HCT116 (cell line): ENCODE measurements at regions not wholly inside any gene's neighbourhood (a gene's known extent, or its start where the extent isn't known, plus 50 kb on each side); places are given as distances from the start of the nearest gene placed in this dataset.

Source experiments
- ATAC-seq: fragments of 200-7000 bp; cut with Tn5 transposase; 2 replicates; pipeline ENCODE4 v1.9.1; 2020; ENCODE audit warnings: mild to moderate bottlenecking, moderate library complexity
- BruUV-seq: library from RNA; stranded (reverse); fragments of 400-500 nt; replicated peaks from 2 replicates; lab custom pipeline; 2021; lab: Mats Ljungman, UMichigan
- CTCF ChIA-PET: fragments of 300-600 bp; sonication (Branson Sonifier 250); formaldehyde crosslinking; loops from one replicate; lab custom pipeline; 2021; ENCODE audit warnings: antibody characterized with exemption; lab: Charles Lee
- POLR2A ChIA-PET: fragments of 300-600, 350-600 bp; sonication (Branson Sonifier 250); formaldehyde crosslinking; loops from one replicate; lab custom pipeline; 2021; ENCODE audit warnings: antibody characterized with exemption; lab: Charles Lee
- RAD21 ChIA-PET, 2 experiments: fragments of 300-600 bp; sonication (Branson Sonifier 250); formaldehyde crosslinking; loops; one replicate each; lab custom pipeline; 2023; ENCODE audit warnings: low total read pairs in 2 of 2; ENCODE audit not compliant: uncharacterized antibody in 2 of 2, unreplicated experiment in 2 of 2, low non-redundant PET in 1 of 2; lab: Charles Lee
- DNase-seq: peaks from one replicate; pipeline ENCODE4 v3.0.0-alpha.2; 2010; ENCODE audit warnings: low read depth, low spot score
- H2AFZ ChIP-seq: fragments of 200-600 bp; shearing (Covaris generic), sonication (generic); 2 replicates; pipeline ENCODE4 v1.6.1; 2017; ENCODE audit warnings: low read depth, mixed run types, mixed read lengths, antibody characterized with exemption, low read length; ENCODE audit not compliant: poor library complexity, severe bottlenecking
- H3K27ac ChIP-seq: 2 replicates; pipeline ENCODE4 v1.5.1; 2012; ENCODE audit warnings: low read depth, low read length
- H3K27me3 ChIP-seq: fragments of 200-600 bp; sonication (generic); 2 replicates; pipeline ENCODE4 v1.6.1; 2016; ENCODE audit warnings: mixed run types, low read length, mixed read lengths; ENCODE audit not compliant: insufficient read depth
- H3K36me3 ChIP-seq, 2 experiments: fragments of 200-500 bp in 1 of 2; fragments of 200-600 bp in 1 of 2; sonication (Bioruptor generic) in 1 of 2; sonication (generic) in 1 of 2; 2 replicates each; pipeline versions ENCODE4 v1.5.1 to v1.6.1; 2014 to 2016; ENCODE audit warnings: low read length in 2 of 2, inconsistent platforms in 1 of 2, mixed read lengths in 1 of 2, mixed run types in 1 of 2; ENCODE audit not compliant: insufficient read depth in 2 of 2, control insufficient read depth in 1 of 2
- H3K4me1 ChIP-seq, 2 experiments: fragments of 200-600 bp in 1 of 2; sonication (generic) in 1 of 2; 2 replicates each; pipeline versions ENCODE4 v1.5.1 to v1.6.1; 2012 to 2017; ENCODE audit warnings: low read length in 2 of 2, inconsistent platforms in 1 of 2, mild to moderate bottlenecking in 1 of 2, mixed read lengths in 1 of 2, mixed run types in 1 of 2, moderate library complexity in 1 of 2; ENCODE audit not compliant: insufficient read depth in 2 of 2, control insufficient read depth in 1 of 2
- H3K4me2 ChIP-seq: fragments of 200-600 bp; sonication (generic); 2 replicates; pipeline ENCODE4 v1.6.1; 2017; ENCODE audit warnings: mixed run types, low read length, mixed read lengths
- H3K4me3 ChIP-seq, 2 experiments: fragments of 200-600 bp in 1 of 2; sonication (generic) in 1 of 2; replicated peaks in 1 of 2; 2 replicates each; pipeline ENCODE4 v1.5.1; 2011 to 2016; ENCODE audit warnings: low read length in 2 of 2, control low read depth in 1 of 2, low read depth in 1 of 2, mild to moderate bottlenecking in 1 of 2, mixed read lengths in 1 of 2, mixed run types in 1 of 2
- H3K79me2 ChIP-seq: fragments of 200-600 bp; sonication (generic); 2 replicates; pipeline ENCODE4 v1.6.1; 2017; ENCODE audit warnings: mild to moderate bottlenecking, mixed run types, low read length, moderate library complexity, mixed read lengths; ENCODE audit not compliant: insufficient read depth
- H3K9ac ChIP-seq: fragments of 200-600 bp; sonication (generic); 2 replicates; pipeline ENCODE4 v1.6.1; 2016; ENCODE audit warnings: low read length, mixed read lengths
- H3K9me2 ChIP-seq: fragments of 200-600 bp; sonication (generic), shearing (Covaris generic); 2 replicates; pipeline ENCODE4 v1.6.1; 2017; ENCODE audit warnings: mixed run types, mild to moderate bottlenecking, moderate library complexity; ENCODE audit not compliant: insufficient read depth
- H3K9me3 ChIP-seq, 2 experiments: fragments of 200-500 bp in 1 of 2; fragments of 200-600 bp in 1 of 2; sonication (Bioruptor generic) in 1 of 2; sonication (generic) in 1 of 2; 2 replicates each; pipeline ENCODE4 v1.6.1; 2014 to 2017; ENCODE audit warnings: low read length in 2 of 2, mixed read lengths in 2 of 2, inconsistent platforms in 1 of 2, low read depth in 1 of 2, mild to moderate bottlenecking in 1 of 2, mixed run types in 1 of 2, moderate library complexity in 1 of 2; ENCODE audit not compliant: control insufficient read depth in 1 of 2, insufficient read depth in 1 of 2
- H4K20me1 ChIP-seq: fragments of 200-600 bp; sonication (generic), shearing (Covaris generic); 2 replicates; pipeline ENCODE4 v1.6.1; 2017; ENCODE audit warnings: mixed run types, mild to moderate bottlenecking, moderate library complexity; ENCODE audit not compliant: insufficient read depth
- ATF3 ChIP-seq: IDR thresholded peaks from 2 replicates; pipeline ENCODE4 v1.6.1; 2012
- CBX3 ChIP-seq: IDR thresholded peaks from 2 replicates; pipeline ENCODE4 v1.6.1; 2012; ENCODE audit warnings: low read depth
- CEBPB ChIP-seq: IDR thresholded peaks from 2 replicates; pipeline ENCODE4 v1.6.1; 2012; ENCODE audit warnings: low read depth
- CTCF ChIP-seq, 3 experiments: fragments of 200-600 bp in 1 of 3; sonication (generic) in 1 of 3; IDR thresholded peaks in 2 of 3; conservative IDR thresholded peaks in 1 of 3; 2 replicates each; pipeline ENCODE4 v1.5.1; 2012 to 2017; ENCODE audit warnings: low read depth in 2 of 3, low read length in 2 of 3, antibody characterized with exemption in 1 of 3, borderline replicate concordance in 1 of 3, control low read depth in 1 of 3, mild to moderate bottlenecking in 1 of 3, mixed read lengths in 1 of 3, mixed run types in 1 of 3, moderate library complexity in 1 of 3; ENCODE audit not compliant: insufficient read depth in 1 of 3
- EGR1 ChIP-seq: IDR thresholded peaks from 2 replicates; pipeline ENCODE4 v1.6.1; 2012; ENCODE audit warnings: low read depth
- ELF1 ChIP-seq: IDR thresholded peaks from 2 replicates; pipeline ENCODE4 v1.6.1; 2012; ENCODE audit warnings: low read depth, borderline replicate concordance
- EZH2 ChIP-seq: fragments of 200-600 bp; sonication (generic); IDR thresholded peaks from 2 replicates; pipeline ENCODE4 v1.6.1; 2017; ENCODE audit warnings: antibody characterized with exemption, mixed run types
- EZH2phosphoT487 ChIP-seq: fragments of 200-600 bp; IDR thresholded peaks from 2 replicates; pipeline ENCODE4 v1.6.1; 2018; ENCODE audit warnings: antibody characterized with exemption, borderline replicate concordance
- JUND ChIP-seq: IDR thresholded peaks from 2 replicates; pipeline ENCODE4 v1.6.1; 2012
- MAX ChIP-seq: IDR thresholded peaks from 2 replicates; pipeline ENCODE4 v1.6.1; 2012
- POLR2A ChIP-seq: IDR thresholded peaks from 2 replicates; pipeline ENCODE4 v1.7.0; 2011; ENCODE audit warnings: borderline replicate concordance; ENCODE audit not compliant: insufficient read depth, insufficient read length; ENCODE audit errors: extremely low read depth
- POLR2AphosphoS5 ChIP-seq: IDR thresholded peaks from 2 replicates; pipeline ENCODE4 v1.6.1; 2011; ENCODE audit warnings: mild to moderate bottlenecking, low read depth, low read length, moderate library complexity
- RAD21 ChIP-seq: IDR thresholded peaks from 2 replicates; pipeline ENCODE4 v1.6.1; 2012; ENCODE audit warnings: low read depth, mild to moderate bottlenecking
- REST ChIP-seq: IDR thresholded peaks from 2 replicates; pipeline ENCODE4 v1.6.1; 2012; ENCODE audit warnings: low read depth
- SIN3A ChIP-seq: IDR thresholded peaks from 2 replicates; pipeline ENCODE4 v1.6.1; 2012; ENCODE audit warnings: low read depth
- SRF ChIP-seq: IDR thresholded peaks from 2 replicates; pipeline ENCODE4 v1.6.1; 2012; ENCODE audit warnings: low read depth
- TCF7L2 ChIP-seq: IDR thresholded peaks from 2 replicates; pipeline ENCODE4 v1.7.0; 2011; ENCODE audit warnings: borderline replicate concordance, inconsistent platforms; ENCODE audit not compliant: insufficient read depth, insufficient read length; ENCODE audit errors: extremely low read depth
- YY1 ChIP-seq: IDR thresholded peaks from 2 replicates; pipeline ENCODE4 v1.6.1; 2011; ENCODE audit warnings: low read length, low read depth, moderate library complexity, mild to moderate bottlenecking; ENCODE audit not compliant: insufficient replicate concordance; ENCODE audit errors: extremely low read depth
- ZNF274 ChIP-seq: fragments of 200-500 bp; sonication (Bioruptor generic); IDR thresholded peaks from 2 replicates; pipeline ENCODE4 v1.6.1; 2014; ENCODE audit warnings: mild to moderate bottlenecking, low read depth, low read length, inconsistent platforms
- intact Hi-C: fragments of 100-400 bp; cut with micrococcal nuclease; formaldehyde crosslinking; loops from 2 replicates; pipeline ENCODE4 v1.10.0; 2022

GRCh38 chr1:199129247-199129646, 490.4 kb downstream of the PTPRC start:
- no peaks in the 10 kb centered on the region for H3K36me3 ChIP-seq
- no peaks in the 10 kb centered on the region for H3K4me1 ChIP-seq
- ChIA-PET POLR2A (no interaction called here), RAD21 (no interaction called here), CTCF (no interaction called here)
- no peaks in the 10 kb centered on the region for H4K20me1 ChIP-seq
- no peak overlapping the region for H3K27ac ChIP-seq
- intact Hi-C loops, result no loop called here
- H3K9me3 ChIP-seq, result no peaks in the 10 kb centered on the region
- no peak overlapping the region for H2AFZ ChIP-seq
- H3K4me2 ChIP-seq, result no peak overlapping the region
- no peak for ATAC-seq
- no peak for DNase-seq
- H3K27me3 ChIP-seq, result no peaks in the 10 kb centered on the region
- no peak overlapping the region for H3K4me3 ChIP-seq
- TF ChIP-seq SRF, result no peak
- TF ChIP-seq EZH2phosphoT487, result no peak
- TF ChIP-seq TCF7L2, result no peak
- TF ChIP-seq RAD21, result no peak
- TF ChIP-seq POLR2AphosphoS5, result no peak
- no peak for TF ChIP-seq ATF3
- no peak for TF ChIP-seq JUND
- no peak for TF ChIP-seq CTCF (IDR thresholded peaks at IDR 0.05 in 2 of 3, conservative IDR thresholded peaks at IDR 0.05 in 1 of 3; ENCODE audit: borderline replicate concordance in 1 of 3, insufficient read depth in 1 of 3, low read depth in 2 of 3, low read length in 2 of 3)
- no peak for TF ChIP-seq CBX3
- no peak for TF ChIP-seq YY1
- no peak for TF ChIP-seq REST
- TF ChIP-seq ELF1, result no peak
- no peak for TF ChIP-seq EGR1
- no peak for TF ChIP-seq SIN3A
- no peak for TF ChIP-seq CEBPB
- TF ChIP-seq ZNF274, result no peak
- no peak for TF ChIP-seq POLR2A
- no peak for TF ChIP-seq EZH2
- no peak for TF ChIP-seq MAX
- H3K9me2 ChIP-seq, result no peaks in the 10 kb centered on the region
- no peak overlapping the region for H3K9ac ChIP-seq
- no peaks in the 10 kb centered on the region for H3K79me2 ChIP-seq
- no TSS peak for BruUV-seq
